Ishikawa (cell line): ENCODE measurements at regions not wholly inside any gene's neighbourhood (a gene's known extent, or its start where the extent isn't known, plus 50 kb on each side); places are given as distances from the start of the nearest gene placed in this dataset.

Experiments used
- MAX ChIP-seq: IDR thresholded peaks from 2 replicates; pipeline ENCODE4 v1.6.1; 2012
- RAD21 ChIP-seq: IDR thresholded peaks from 2 replicates; pipeline ENCODE4 v1.6.1; 2012; ENCODE audit warnings: low read depth
- TAF1 ChIP-seq: IDR thresholded peaks from 2 replicates; pipeline ENCODE4 v1.6.1; 2012; ENCODE audit warnings: low read depth, mild to moderate bottlenecking
- TEAD4 ChIP-seq: IDR thresholded peaks from 2 replicates; pipeline ENCODE4 v1.6.1; 2012
- YY1 ChIP-seq: IDR thresholded peaks from 2 replicates; pipeline ENCODE4 v1.6.1; 2012; ENCODE audit warnings: low read depth

GRCh38 chr18:65623676-65624075 is 127.1 kb upstream of the CDH7 start:
- TF ChIP-seq MAX: no peak
- TF ChIP-seq YY1: no peak
- no peak for TF ChIP-seq TAF1
- no peak for TF ChIP-seq TEAD4
- no peak for TF ChIP-seq RAD21
